Activated T-cell treated with anti-CD3 and anti-CD28 coated beads for 48 hours (primary cell): ENCODE measurements at regions not wholly inside any gene's neighbourhood (a gene's known extent, or its start where the extent isn't known, plus 50 kb on each side); places are given as distances from the start of the nearest gene placed in this dataset.

Source experiments
- DNase-seq: peaks from one replicate; pipeline ENCODE4 v3.0.0-alpha.2; 2020; ENCODE audit warnings: low read depth

GRCh38 chr4:60019180-60019579 lies 1180.9 kb upstream of the ADGRL3 start:
- DNase-seq, result no peak

GRCh38 chr4:60019946-60020345 lies 1180.2 kb upstream of the ADGRL3 start:
- DNase-seq, result no peak

- DNase-seq, result no peak
Measured at GRCh38 chr4:60020389-60020788, 1179.7 kb upstream of the ADGRL3 start.

- no peak for DNase-seq
Measured at GRCh38 chr4:60033826-60034225, 1166.3 kb upstream of the ADGRL3 start.

- DNase-seq, result no peak
Measured at GRCh38 chr4:60034361-60034760, 1165.8 kb upstream of the ADGRL3 start.

GRCh38 chr4:60039908-60040307 lies 1160.2 kb upstream of the ADGRL3 start:
- no peak for DNase-seq

- no peak for DNase-seq
Measured at GRCh38 chr4:60042231-60042652, 1157.9 kb upstream of the ADGRL3 start.

- DNase-seq, result no peak
Measured at GRCh38 chr4:60042941-60043340, 1157.2 kb upstream of the ADGRL3 start.

- DNase-seq, result no peak
Measured at GRCh38 chr4:60078984-60079383, 1121.1 kb upstream of the ADGRL3 start.

- no peak for DNase-seq
Measured at GRCh38 chr4:60081839-60082238, 1118.3 kb upstream of the ADGRL3 start.

GRCh38 chr4:60088807-60089486 lies 1111.2 kb upstream of the ADGRL3 start:
- DNase-seq, result no peak

GRCh38 chr4:60089546-60090273 lies 1110.4 kb upstream of the ADGRL3 start:
- no peak for DNase-seq

GRCh38 chr4:60096676-60097075 lies 1103.5 kb upstream of the ADGRL3 start:
- no peak for DNase-seq

- no peak for DNase-seq
Measured at GRCh38 chr4:60116592-60116991, 1083.5 kb upstream of the ADGRL3 start.

GRCh38 chr4:60117726-60118323 lies 1082.3 kb upstream of the ADGRL3 start:
- no peak for DNase-seq

- DNase-seq, result no peak
Measured at GRCh38 chr4:60122820-60123219, 1077.3 kb upstream of the ADGRL3 start.

GRCh38 chr4:60128888-60129287 lies 1071.2 kb upstream of the ADGRL3 start:
- no peak for DNase-seq

- DNase-seq, result no peak
Measured at GRCh38 chr4:60129740-60130139, 1070.4 kb upstream of the ADGRL3 start.

- no peak for DNase-seq
Measured at GRCh38 chr4:60133375-60133774, 1066.8 kb upstream of the ADGRL3 start.

GRCh38 chr4:60134099-60134498 lies 1066.0 kb upstream of the ADGRL3 start:
- DNase-seq, result no peak

GRCh38 chr4:60155088-60155487 lies 1045.0 kb upstream of the ADGRL3 start:
- no peak for DNase-seq

- no peak for DNase-seq
Measured at GRCh38 chr4:60173103-60173502, 1027.0 kb upstream of the ADGRL3 start.

GRCh38 chr4:60173718-60174117 lies 1026.4 kb upstream of the ADGRL3 start:
- no peak for DNase-seq
